Keratinocyte (primary cell): ENCODE measurements at regions not wholly inside any gene's neighbourhood (a gene's known extent, or its start where the extent isn't known, plus 50 kb on each side); places are given as distances from the start of the nearest gene placed in this dataset.

ENCODE experiments used
- DNase-seq: peaks from one replicate; pipeline ENCODE4 v3.0.0-alpha.2; 2011; ENCODE audit warnings: low read depth, missing footprints, low spot score
- FAIRE-seq: peaks from 2 replicates; lab custom pipeline; 2011; peaks lifted over from hg19 to GRCh38; lab: Jason Lieb, UNC
- H2AFZ ChIP-seq: 2 replicates; pipeline ENCODE4 v1.6.0; 2012; ENCODE audit warnings: low read length, control low read depth, inconsistent platforms; ENCODE audit not compliant: control insufficient read depth
- H3K27ac ChIP-seq: 2 replicates; pipeline ENCODE4 v1.5.1; 2011; ENCODE audit warnings: low read length; ENCODE audit not compliant: control insufficient read depth, insufficient read depth
- H3K27me3 ChIP-seq: 3 replicates; pipeline ENCODE4 v1.6.0; 2011; ENCODE audit warnings: low read length; ENCODE audit not compliant: control insufficient read depth, insufficient read depth; ENCODE audit errors: extremely low read depth
- H3K36me3 ChIP-seq, 2 experiments: 2 replicates in 1 of 2; 3 replicates in 1 of 2; pipeline ENCODE4 v1.5.1; 2011; ENCODE audit warnings: low read length in 2 of 2, mild to moderate bottlenecking in 1 of 2; ENCODE audit not compliant: control insufficient read depth in 2 of 2, insufficient read depth in 2 of 2; ENCODE audit errors: extremely low read depth in 1 of 2
- H3K4me1 ChIP-seq: 3 replicates; pipeline ENCODE4 v1.5.1; 2011; ENCODE audit warnings: low read length; ENCODE audit not compliant: control insufficient read depth, insufficient read depth; ENCODE audit errors: extremely low read depth
- H3K4me2 ChIP-seq: 3 replicates; pipeline ENCODE4 v1.6.0; 2011; ENCODE audit warnings: low read depth, low read length; ENCODE audit not compliant: control insufficient read depth, insufficient read depth; ENCODE audit errors: extremely low read depth
- H3K4me3 ChIP-seq, 3 experiments: fragments of 200-600 bp in 1 of 3; sonication (generic) in 1 of 3; 2 replicates in 2 of 3; 3 replicates in 1 of 3; pipeline ENCODE4 v1.5.1; 2011 to 2016; ENCODE audit warnings: low read length in 3 of 3, mild to moderate bottlenecking in 3 of 3, control low read depth in 2 of 3, inconsistent platforms in 1 of 3, low read depth in 1 of 3, mixed read lengths in 1 of 3, mixed run types in 1 of 3, moderate library complexity in 1 of 3; ENCODE audit not compliant: control insufficient read depth in 2 of 3, insufficient read depth in 2 of 3; ENCODE audit errors: extremely low read depth in 1 of 3
- H3K79me2 ChIP-seq: 2 replicates; pipeline ENCODE4 v1.6.0; 2012; ENCODE audit warnings: low read length; ENCODE audit not compliant: control insufficient read depth, insufficient read depth
- H3K9ac ChIP-seq: 3 replicates; pipeline ENCODE4 v1.6.0; 2011; ENCODE audit warnings: low read length; ENCODE audit not compliant: control insufficient read depth, insufficient read depth; ENCODE audit errors: extremely low read depth
- H3K9me1 ChIP-seq: 3 replicates; pipeline ENCODE4 v1.6.0; 2011; ENCODE audit warnings: low read length; ENCODE audit not compliant: control insufficient read depth, insufficient read depth; ENCODE audit errors: extremely low read depth
- H3K9me3 ChIP-seq: 2 replicates; pipeline ENCODE4 v1.5.1; 2012; ENCODE audit warnings: low read depth, low read length; ENCODE audit not compliant: control insufficient read depth
- H4K20me1 ChIP-seq: 3 replicates; pipeline ENCODE4 v1.6.0; 2011; ENCODE audit warnings: low read length; ENCODE audit not compliant: control insufficient read depth, insufficient read depth; ENCODE audit errors: extremely low read depth
- CTCF ChIP-seq, 3 experiments: IDR thresholded peaks in 1 of 3; conservative IDR thresholded peaks in 1 of 3; optimal IDR thresholded peaks in 1 of 3; 2 replicates in 2 of 3; 3 replicates in 1 of 3; pipeline versions ENCODE3 to v1.5.1; 2011; ENCODE audit warnings: low read length in 3 of 3, mild to moderate bottlenecking in 3 of 3, moderate library complexity in 2 of 3, control low read depth in 1 of 3, inconsistent platforms in 1 of 3; ENCODE audit not compliant: insufficient read depth in 2 of 3; ENCODE audit errors: extremely low read depth in 1 of 3
- EZH2 ChIP-seq: IDR thresholded peaks from one replicate; pipeline ENCODE4 v1.6.1; 2012; ENCODE audit warnings: inconsistent platforms, mild to moderate bottlenecking, low read length, moderate library complexity
- dilution Hi-C: fragments of 300-500 bp; cut with MboI; formaldehyde crosslinking; loops from one replicate; pipeline ENCODE4 v1.7.0; 2020; ENCODE audit warnings: low sequenced_read_pairs; ENCODE audit not compliant: extremely low pct_ligation_motif_present

DNA sequence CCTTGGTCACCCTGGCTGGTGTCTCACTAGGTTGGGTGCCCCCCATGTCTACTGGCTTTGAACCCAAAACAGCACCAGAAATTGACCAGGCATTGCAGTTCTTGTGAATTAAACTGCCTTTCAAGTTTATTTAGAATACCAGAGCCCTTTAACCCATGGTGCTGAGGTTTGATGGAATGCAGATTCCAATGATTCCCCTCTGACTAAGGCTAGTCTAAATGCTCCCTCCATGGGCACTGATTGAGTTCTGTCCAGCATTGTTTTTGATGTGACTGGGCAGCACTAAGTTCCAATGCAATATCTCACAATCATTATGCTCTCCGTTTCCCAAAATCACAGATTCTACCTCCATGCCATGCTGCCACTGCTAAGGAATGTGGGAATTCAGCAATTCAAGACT, 1047.4 kb upstream of the LRRN3 start:
- Histone ChIP-seq H3K27me3 (no peaks in the 10 kb centered on the region), H4K20me1 (no peaks in the 10 kb centered on the region), H3K4me3 (no peak overlapping the region), H2AFZ (no peak overlapping the region), H3K9me3 (no peaks in the 10 kb centered on the region), H3K9ac (no peak overlapping the region), H3K4me1 (no peaks in the 10 kb centered on the region), H3K4me2 (no peak overlapping the region), H3K79me2 (no peaks in the 10 kb centered on the region), H3K36me3 (no peaks in the 10 kb centered on the region), H3K9me1 (no peaks in the 10 kb centered on the region), H3K27ac (no peak overlapping the region)
- FAIRE-seq, result no peak
- DNase-seq, result no peak
- TF ChIP-seq EZH2 (no peak), CTCF (optimal IDR thresholded peaks at IDR 0.05 in 1 of 3, IDR thresholded peaks at IDR 0.05 in 1 of 3, conservative IDR thresholded peaks at IDR 0.05 in 1 of 3; ENCODE audit: extremely low read depth in 1 of 3, insufficient read depth in 2 of 3, low read length in 3 of 3) (no peak)
- dilution Hi-C loops, result no loop called here

- Histone ChIP-seq H3K9me3 (no peaks in the 10 kb centered on the region), H3K27ac (peak overlapping the region; percentile 5), H3K36me3 (no peaks in the 10 kb centered on the region), H3K79me2 (no peaks in the 10 kb centered on the region), H3K4me2 (peak overlapping the region; percentile 30), H3K4me1 (peaks cover 20% of the 10 kb centered on the region), H2AFZ (peak overlapping the region; percentile 19), H3K4me3 (no peak overlapping the region), H3K27me3 (no peaks in the 10 kb centered on the region), H3K9me1 (no peaks in the 10 kb centered on the region), H4K20me1 (no peaks in the 10 kb centered on the region), H3K9ac (no peak overlapping the region)
- dilution Hi-C loops, result no loop called here
- FAIRE-seq (peak; percentile 71), DNase-seq (peak; percentile 1)
- TF ChIP-seq CTCF (optimal IDR thresholded peaks at IDR 0.05 in 1 of 3, IDR thresholded peaks at IDR 0.05 in 1 of 3, conservative IDR thresholded peaks at IDR 0.05 in 1 of 3; ENCODE audit: extremely low read depth in 1 of 3, insufficient read depth in 2 of 3, low read length in 3 of 3) (no peak), EZH2 (no peak)
Measured at GRCh38 chr7:110050785-110051184, 1040.1 kb upstream of the LRRN3 start.
